HCT116 (cell line): ENCODE measurements at regions not wholly inside any gene's neighbourhood (a gene's known extent, or its start where the extent isn't known, plus 50 kb on each side); places are given as distances from the start of the nearest gene placed in this dataset.

ENCODE experiments used
- ATF3 ChIP-seq: IDR thresholded peaks from 2 replicates; pipeline ENCODE4 v1.6.1; 2012
- JUND ChIP-seq: IDR thresholded peaks from 2 replicates; pipeline ENCODE4 v1.6.1; 2012
- POLR2A ChIP-seq: IDR thresholded peaks from 2 replicates; pipeline ENCODE4 v1.7.0; 2011; ENCODE audit warnings: borderline replicate concordance; ENCODE audit not compliant: insufficient read depth, insufficient read length; ENCODE audit errors: extremely low read depth
- RAD21 ChIP-seq: IDR thresholded peaks from 2 replicates; pipeline ENCODE4 v1.6.1; 2012; ENCODE audit warnings: low read depth, mild to moderate bottlenecking
- SRF ChIP-seq: IDR thresholded peaks from 2 replicates; pipeline ENCODE4 v1.6.1; 2012; ENCODE audit warnings: low read depth
- TF ChIP-seq, protein P1 (sequence below), 3 experiments: fragments of 200-600 bp in 1 of 3; sonication (generic) in 1 of 3; IDR thresholded peaks in 2 of 3; conservative IDR thresholded peaks in 1 of 3; 2 replicates each; pipeline ENCODE4 v1.5.1; 2012 to 2017; ENCODE audit warnings: low read depth in 2 of 3, low read length in 2 of 3, antibody characterized with exemption in 1 of 3, borderline replicate concordance in 1 of 3, control low read depth in 1 of 3, mild to moderate bottlenecking in 1 of 3, mixed read lengths in 1 of 3, mixed run types in 1 of 3, moderate library complexity in 1 of 3; ENCODE audit not compliant: insufficient read depth in 1 of 3

DNA sequence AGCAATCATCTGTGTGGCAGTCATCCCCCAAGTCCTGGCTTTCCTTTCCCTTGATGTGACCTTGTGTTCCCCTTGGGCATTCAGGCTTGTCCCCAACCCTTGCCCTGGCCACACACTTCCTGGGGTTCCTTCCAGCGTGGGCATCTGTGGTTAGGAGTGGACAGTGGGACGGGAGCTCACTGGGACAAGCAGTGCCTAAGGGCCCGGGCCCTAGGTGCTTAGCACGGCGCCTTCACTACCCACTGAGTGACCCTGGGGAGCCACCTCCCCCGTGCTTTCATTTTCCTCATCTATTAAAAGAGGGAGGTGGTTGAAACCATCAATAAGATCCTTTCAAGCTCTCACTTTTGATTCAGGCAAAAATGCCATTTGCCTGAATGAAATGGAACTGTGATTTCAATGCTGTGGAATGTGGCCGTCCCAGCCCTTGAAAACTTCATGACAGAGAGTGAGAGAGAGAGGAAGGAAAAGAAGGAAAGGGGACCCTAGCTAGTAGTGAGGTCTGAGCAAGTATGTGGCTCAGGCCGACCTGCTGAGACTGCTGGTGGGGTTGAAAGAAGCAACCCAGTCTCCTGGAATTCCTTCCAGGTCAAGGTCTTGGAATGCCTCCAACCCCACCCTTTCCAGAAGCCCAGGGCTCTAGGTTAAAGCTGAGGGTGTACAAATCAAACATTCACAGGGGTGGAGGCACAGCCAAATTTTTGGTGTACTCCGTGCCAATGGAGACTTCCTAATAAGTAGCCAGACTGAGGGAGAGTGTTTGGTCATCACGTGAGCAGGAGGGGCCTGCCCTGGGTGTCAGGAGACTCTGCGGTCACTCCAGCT is 302.9 kb downstream of the TLE3 start:
- TF ChIP-seq, protein P1, sequence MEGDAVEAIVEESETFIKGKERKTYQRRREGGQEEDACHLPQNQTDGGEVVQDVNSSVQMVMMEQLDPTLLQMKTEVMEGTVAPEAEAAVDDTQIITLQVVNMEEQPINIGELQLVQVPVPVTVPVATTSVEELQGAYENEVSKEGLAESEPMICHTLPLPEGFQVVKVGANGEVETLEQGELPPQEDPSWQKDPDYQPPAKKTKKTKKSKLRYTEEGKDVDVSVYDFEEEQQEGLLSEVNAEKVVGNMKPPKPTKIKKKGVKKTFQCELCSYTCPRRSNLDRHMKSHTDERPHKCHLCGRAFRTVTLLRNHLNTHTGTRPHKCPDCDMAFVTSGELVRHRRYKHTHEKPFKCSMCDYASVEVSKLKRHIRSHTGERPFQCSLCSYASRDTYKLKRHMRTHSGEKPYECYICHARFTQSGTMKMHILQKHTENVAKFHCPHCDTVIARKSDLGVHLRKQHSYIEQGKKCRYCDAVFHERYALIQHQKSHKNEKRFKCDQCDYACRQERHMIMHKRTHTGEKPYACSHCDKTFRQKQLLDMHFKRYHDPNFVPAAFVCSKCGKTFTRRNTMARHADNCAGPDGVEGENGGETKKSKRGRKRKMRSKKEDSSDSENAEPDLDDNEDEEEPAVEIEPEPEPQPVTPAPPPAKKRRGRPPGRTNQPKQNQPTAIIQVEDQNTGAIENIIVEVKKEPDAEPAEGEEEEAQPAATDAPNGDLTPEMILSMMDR (IDR thresholded peaks at IDR 0.05 in 2 of 3, conservative IDR thresholded peaks at IDR 0.05 in 1 of 3; ENCODE audit: borderline replicate concordance in 1 of 3, insufficient read depth in 1 of 3, low read depth in 2 of 3, low read length in 2 of 3), result no peak
- TF ChIP-seq ATF3 (no peak), RAD21 (no peak), POLR2A (no peak), SRF (no peak), JUND (no peak; the same call in 1 of the 2 replicates)
